Osteocyte (in vitro differentiated cells): ENCODE measurements at regions not wholly inside any gene's neighbourhood (a gene's known extent, or its start where the extent isn't known, plus 50 kb on each side); places are given as distances from the start of the nearest gene placed in this dataset.

Source experiments
- DNase-seq: peaks from one replicate; pipeline ENCODE4 v3.0.0; 2021; ENCODE audit warnings: mixed read lengths; ENCODE audit not compliant: unreplicated experiment; ENCODE audit errors: extremely low spot score
- H3K27ac Mint-ChIP-seq: one replicate; pipeline ENCODE4 v1.8.0; 2021; ENCODE audit warnings: mild to moderate bottlenecking, mixed read lengths; ENCODE audit not compliant: unreplicated experiment
- H3K27me3 Mint-ChIP-seq: one replicate; pipeline ENCODE4 v1.8.0; 2021; ENCODE audit warnings: mixed read lengths; ENCODE audit not compliant: unreplicated experiment
- H3K36me3 Mint-ChIP-seq: one replicate; pipeline ENCODE4 v1.8.0; 2021; ENCODE audit warnings: mixed read lengths; ENCODE audit not compliant: unreplicated experiment
- H3K4me1 Mint-ChIP-seq: one replicate; pipeline ENCODE4 v1.8.0; 2021; ENCODE audit warnings: mixed read lengths; ENCODE audit not compliant: unreplicated experiment
- H3K4me3 Mint-ChIP-seq: one replicate; pipeline ENCODE4 v1.8.0; 2021; ENCODE audit warnings: mild to moderate bottlenecking, moderate library complexity, mixed read lengths; ENCODE audit not compliant: unreplicated experiment
- H3K9me3 Mint-ChIP-seq: one replicate; pipeline ENCODE4 v1.8.0; 2021; ENCODE audit warnings: mixed read lengths; ENCODE audit not compliant: unreplicated experiment
- CTCF ChIP-seq: fragments of 200-600 bp; sonication (generic); IDR thresholded peaks from 2 replicates; pipeline ENCODE4 v1.5.0; 2021; ENCODE audit warnings: antibody characterized with exemption, mild to moderate bottlenecking, moderate library complexity

GRCh38 chr15:70579766-70580165, 183.6 kb downstream of the UACA start:
- Mint-ChIP-seq H3K4me3 (no peak overlapping the region), H3K4me1 (peaks cover 10% of the 10 kb centered on the region)

GRCh38 chr15:70578196-70578595, 185.2 kb downstream of the UACA start:
- Mint-ChIP-seq H3K27ac (no peak overlapping the region), H3K27me3 (peaks cover 24% of the 10 kb centered on the region), H3K36me3 (peaks cover 2% of the 10 kb centered on the region), H3K4me1 (peaks cover 8% of the 10 kb centered on the region), H3K4me3 (no peak overlapping the region), H3K9me3 (peaks cover 5% of the 10 kb centered on the region)
- no peak for DNase-seq
- no peak for TF ChIP-seq CTCF

More at GRCh38 chr15:70579766-70580165, 183.6 kb downstream of the UACA start:
- no peak for TF ChIP-seq CTCF
- no peak for DNase-seq
- Mint-ChIP-seq H3K27me3 (peaks cover 29% of the 10 kb centered on the region), H3K36me3 (no peaks in the 10 kb centered on the region), H3K9me3 (no peaks in the 10 kb centered on the region), H3K27ac (no peak overlapping the region)

DNA sequence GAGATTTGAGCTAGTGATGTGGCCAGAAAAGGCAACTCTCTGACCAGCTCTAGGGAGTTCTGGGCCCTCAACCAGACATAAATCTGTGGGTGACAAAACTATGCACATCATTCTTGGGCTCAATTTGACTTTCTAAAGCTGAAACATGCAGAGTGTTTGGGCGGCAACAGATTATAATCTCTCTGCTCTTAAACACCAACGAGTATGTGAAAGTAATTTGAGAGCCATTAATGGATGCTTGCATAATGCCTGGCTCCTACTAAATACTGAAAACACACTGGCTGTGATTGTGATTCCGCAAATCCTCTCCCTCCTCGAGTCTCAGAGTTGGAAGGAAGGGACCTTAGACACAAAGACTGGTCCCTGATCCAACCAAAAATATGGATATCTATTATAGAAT, 186.7 kb downstream of the UACA start:
- Mint-ChIP-seq H3K4me1 (peaks cover 8% of the 10 kb centered on the region), H3K27ac (no peak overlapping the region), H3K9me3 (peaks cover 5% of the 10 kb centered on the region), H3K36me3 (peaks cover 4% of the 10 kb centered on the region), H3K27me3 (peaks cover 39% of the 10 kb centered on the region), H3K4me3 (no peak overlapping the region)
- TF ChIP-seq CTCF: no peak
- no peak for DNase-seq

GRCh38 chr15:70576276-70576675, 187.1 kb downstream of the UACA start:
- no peak for DNase-seq

More at GRCh38 chr15:70576276-70576675, 187.1 kb downstream of the UACA start:
- TF ChIP-seq CTCF: no peak
- peaks cover 41% of the 10 kb centered on the region for H3K27me3 Mint-ChIP-seq
- no peak overlapping the region for H3K4me3 Mint-ChIP-seq
- peaks cover 8% of the 10 kb centered on the region for H3K4me1 Mint-ChIP-seq
- peaks cover 5% of the 10 kb centered on the region for H3K9me3 Mint-ChIP-seq
- H3K36me3 Mint-ChIP-seq: peaks cover 4% of the 10 kb centered on the region
- H3K27ac Mint-ChIP-seq: no peak overlapping the region
